Neuronal stem cell (in vitro differentiated cells): ENCODE measurements at regions not wholly inside any gene's neighbourhood (a gene's known extent, or its start where the extent isn't known, plus 50 kb on each side); places are given as distances from the start of the nearest gene placed in this dataset.

Experiments
- DNase-seq: peaks from one replicate; pipeline ENCODE4 v3.0.0-alpha.2; 2013; ENCODE audit warnings: low spot score
- H2AFZ ChIP-seq: one replicate; pipeline ENCODE4 v1.6.1; 2013; ENCODE audit warnings: mild to moderate bottlenecking, low read length, inconsistent platforms
- H2AK5ac ChIP-seq: 2 replicates; pipeline ENCODE4 v1.6.1; 2013; ENCODE audit warnings: low read depth, mild to moderate bottlenecking, inconsistent platforms, low read length, moderate library complexity, mixed read lengths
- H2BK120ac ChIP-seq: 2 replicates; pipeline ENCODE4 v1.6.1; 2013; ENCODE audit warnings: low read depth, mild to moderate bottlenecking, inconsistent platforms, low read length, moderate library complexity, mixed read lengths
- H2BK12ac ChIP-seq: one replicate; pipeline ENCODE4 v1.6.1; 2013; ENCODE audit warnings: low read length, inconsistent platforms
- H2BK15ac ChIP-seq: 2 replicates; pipeline ENCODE4 v1.6.1; 2013; ENCODE audit warnings: mild to moderate bottlenecking, low read length, inconsistent platforms, mixed read lengths
- H2BK5ac ChIP-seq: one replicate; pipeline ENCODE4 v1.6.1; 2013; ENCODE audit warnings: inconsistent platforms, mild to moderate bottlenecking, low read length, moderate library complexity
- H3K14ac ChIP-seq: one replicate; pipeline ENCODE4 v1.6.1; 2013; ENCODE audit warnings: low read length, inconsistent platforms
- H3K18ac ChIP-seq: 2 replicates; pipeline ENCODE4 v1.6.1; 2013; ENCODE audit warnings: low read length, inconsistent platforms
- H3K23ac ChIP-seq: 2 replicates; pipeline ENCODE4 v1.6.1; 2013; ENCODE audit warnings: low read depth, mild to moderate bottlenecking, mixed read lengths, low read length, inconsistent platforms; ENCODE audit not compliant: poor library complexity
- H3K27ac ChIP-seq: replicated peaks from 3 replicates; pipeline ENCODE4 v1.5.1; 2013; ENCODE audit warnings: low read length, inconsistent platforms
- H3K27me3 ChIP-seq, 3 experiments: 2 replicates each; pipeline ENCODE4 v1.6.1; 2013; ENCODE audit warnings: low read length in 3 of 3, mild to moderate bottlenecking in 2 of 3, inconsistent platforms in 1 of 3, low read depth in 1 of 3, mixed read lengths in 1 of 3, moderate library complexity in 1 of 3; ENCODE audit not compliant: control insufficient read depth in 3 of 3, insufficient read depth in 3 of 3
- H3K36me3 ChIP-seq, 2 donors: replicated peaks in 1 of 2; 2 replicates each; pipeline ENCODE4 v1.6.1; 2013; ENCODE audit warnings: low read length in 2 of 2; ENCODE audit not compliant: control insufficient read depth in 2 of 2, insufficient read depth in 2 of 2
- H3K4ac ChIP-seq: 2 replicates; pipeline ENCODE4 v1.6.1; 2013; ENCODE audit warnings: inconsistent platforms, mild to moderate bottlenecking, low read length, moderate library complexity
- H3K4me1 ChIP-seq, 2 donors: 1 replicate in 1 of 2; 2 replicates in 1 of 2; pipeline ENCODE4 v1.6.1; 2013; ENCODE audit warnings: low read length in 2 of 2, low read depth in 1 of 2; ENCODE audit not compliant: control insufficient read depth in 2 of 2, insufficient read depth in 1 of 2
- H3K4me2 ChIP-seq: one replicate; pipeline ENCODE4 v1.6.1; 2013; ENCODE audit warnings: mild to moderate bottlenecking, low read length, inconsistent platforms; ENCODE audit not compliant: insufficient read depth, poor library complexity, severe bottlenecking
- H3K4me3 ChIP-seq, 2 donors: 2 replicates each; pipeline ENCODE4 v1.5.1; 2013; ENCODE audit warnings: low read length in 2 of 2, mild to moderate bottlenecking in 2 of 2, inconsistent platforms in 1 of 2, moderate library complexity in 1 of 2
- H3K79me1 ChIP-seq: one replicate; pipeline ENCODE4 v1.6.1; 2013; ENCODE audit warnings: low read depth, mild to moderate bottlenecking, inconsistent platforms, low read length, moderate library complexity
- H3K9ac ChIP-seq: one replicate; pipeline ENCODE4 v1.6.1; 2013; ENCODE audit warnings: mild to moderate bottlenecking, low read depth, low read length, inconsistent platforms; ENCODE audit not compliant: poor library complexity
- H3K9me3 ChIP-seq, 2 donors: replicated peaks in 1 of 2; 2 replicates each; pipeline versions ENCODE3 to v1.6.1; 2013; ENCODE audit warnings: low read length in 2 of 2, mild to moderate bottlenecking in 2 of 2, inconsistent platforms in 1 of 2, low read depth in 1 of 2, mixed read lengths in 1 of 2, moderate library complexity in 1 of 2; ENCODE audit not compliant: control insufficient read depth in 2 of 2, insufficient read depth in 1 of 2
- H4K8ac ChIP-seq: one replicate; pipeline ENCODE4 v1.6.1; 2013; ENCODE audit warnings: low read depth, mild to moderate bottlenecking, inconsistent platforms, low read length, moderate library complexity
- H4K91ac ChIP-seq: one replicate; pipeline ENCODE4 v1.6.1; 2013; ENCODE audit warnings: low read length, low read depth, mild to moderate bottlenecking, inconsistent platforms; ENCODE audit not compliant: poor library complexity
- WGBS, 2 donors: extraction: QIAGEN DNeasy Blood & Tissue Kit; methylation state at CpG; one replicate each; pipeline ENCODE4 v1.1.7; 2013; ENCODE audit warnings: missing lambda C conversion rate in 2 of 2, mixed read lengths in 1 of 2; ENCODE audit not compliant: insufficient read length in 2 of 2, insufficient replicate concordance in 1 of 2; ENCODE audit errors: extremely low coverage in 2 of 2; 5-methylcytosine and 5-hydroxymethylcytosine counted together

DNA sequence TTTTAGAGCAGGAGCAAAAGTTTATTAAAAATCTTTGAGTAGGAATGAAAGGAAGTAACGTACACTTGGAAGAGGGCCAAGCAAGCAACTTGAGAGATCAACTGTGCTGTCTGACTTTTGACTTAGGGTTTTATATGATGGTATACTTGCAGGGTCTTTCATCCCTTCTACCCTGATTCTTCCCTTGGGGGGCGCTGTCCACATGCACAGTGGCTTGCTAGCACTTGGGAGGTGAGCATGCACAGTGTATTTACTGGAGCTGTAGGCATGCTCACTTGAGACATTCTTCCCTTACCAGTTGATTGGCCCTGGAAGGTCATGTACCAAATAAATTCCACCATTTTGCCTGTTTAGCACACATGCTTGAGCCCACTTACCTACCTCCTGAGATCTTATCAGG lies 1001.3 kb upstream of the ADGRL2 start:
- Histone ChIP-seq H3K4me2 (no peak overlapping the region), H4K91ac (no peak overlapping the region), H2BK15ac (no peak overlapping the region), H3K79me1 (no peaks in the 10 kb centered on the region), H3K36me3 (no peaks in the 10 kb centered on the region), H2BK120ac (no peak overlapping the region), H3K23ac (no peak overlapping the region), H3K4me3 (no peak overlapping the region), H2AFZ (no peak overlapping the region), H3K9me3 (peaks cover 0 to 4% of the 10 kb centered on the region in 2 donors), H3K4ac (no peak overlapping the region), H3K4me1 (no peaks in the 10 kb centered on the region), H3K18ac (no peak overlapping the region), H2AK5ac (no peak overlapping the region), H4K8ac (no peak overlapping the region), H2BK5ac (no peak overlapping the region), H3K27me3 (peaks cover 0 to 3% (median 0%) of the 10 kb centered on the region in 3 experiments), H2BK12ac (no peak overlapping the region), H3K9ac (no peak overlapping the region), H3K14ac (no peak overlapping the region), H3K27ac (no peak overlapping the region)
- DNase-seq, result no peak
- WGBS, 2 donors, result no CpG with 5 or more reads among the region's 2 CpGs

DNA sequence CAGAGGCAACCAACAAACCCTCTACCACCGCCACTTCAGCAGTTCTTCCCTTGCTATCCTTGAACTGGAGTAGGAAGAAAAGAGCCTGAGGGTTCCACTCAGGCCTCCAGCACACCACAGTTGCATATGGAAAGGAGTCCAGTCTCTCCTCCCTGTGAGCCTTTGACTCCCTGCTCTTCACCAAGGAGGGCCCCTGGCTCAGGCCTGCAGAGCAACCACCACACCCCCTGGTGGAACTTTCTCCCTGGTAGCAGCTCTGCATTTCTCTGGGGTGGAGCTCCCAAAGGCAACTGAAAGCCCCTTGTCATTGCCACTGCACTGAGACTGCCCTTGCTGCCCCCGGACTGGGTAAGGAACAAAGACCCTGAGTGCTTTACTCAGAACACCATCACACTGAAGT lies 1021.5 kb upstream of the ADGRL2 start:
- DNase-seq, result no peak
- Histone ChIP-seq H3K14ac (peak overlapping the region; percentile 38), H3K27me3 (no peaks in the 10 kb centered on the region), H2BK12ac (no peak overlapping the region), H2BK120ac (no peak overlapping the region), H3K4me3 (no peak overlapping the region), H4K8ac (no peak overlapping the region), H3K9ac (no peak overlapping the region), H3K4me2 (no peak overlapping the region), H3K36me3 (no peaks in the 10 kb centered on the region), H2BK15ac (no peak overlapping the region), H2AK5ac (no peak overlapping the region), H3K9me3 (peaks cover 0 to 8% of the 10 kb centered on the region in 2 donors), H2AFZ (peak overlapping the region; percentile 42), H3K18ac (no peak overlapping the region), H3K4ac (no peak overlapping the region), H2BK5ac (no peak overlapping the region), H3K79me1 (no peaks in the 10 kb centered on the region), H4K91ac (no peak overlapping the region), H3K4me1 (no peaks in the 10 kb centered on the region), H3K23ac (no peak overlapping the region), H3K27ac (no peak overlapping the region)
- WGBS, 2 donors, result no CpG with 5 or more reads among the region's 2 CpGs

DNA sequence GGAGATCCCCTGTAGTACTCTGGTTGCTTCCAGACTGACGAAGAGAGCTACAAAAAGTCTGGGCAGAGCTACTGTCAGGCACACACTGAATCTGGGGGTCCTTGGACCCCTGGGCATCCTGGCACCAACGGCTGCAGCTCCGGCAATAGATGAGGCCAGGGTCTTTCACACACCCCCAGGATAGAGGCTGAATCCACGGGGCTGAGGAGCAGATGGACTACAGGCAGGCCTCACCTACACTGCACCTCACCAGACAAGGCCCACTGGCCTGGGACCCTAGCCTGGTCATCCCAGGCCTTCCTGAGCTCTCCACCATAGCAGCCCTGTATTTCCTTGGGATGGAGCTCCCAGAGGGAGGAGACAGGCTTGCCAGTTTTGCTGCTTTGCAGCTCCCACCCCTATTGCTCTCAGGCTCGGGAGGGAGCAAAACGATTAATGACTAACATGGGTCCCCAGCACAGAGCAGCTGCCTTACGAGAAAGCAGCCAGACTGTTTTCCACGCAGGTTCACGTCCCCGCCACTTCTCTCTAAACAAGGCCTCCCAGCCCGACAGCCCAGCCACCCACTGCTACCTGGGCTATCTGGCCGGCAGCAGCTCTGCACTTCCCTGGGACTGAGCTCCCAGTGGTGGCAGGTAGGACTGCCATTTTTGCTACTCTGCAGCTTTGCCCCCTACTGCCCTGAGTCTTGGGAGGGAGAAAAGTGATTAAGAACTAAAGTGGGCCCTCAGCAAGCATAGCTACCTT lies 1022.5 kb upstream of the ADGRL2 start:
- Histone ChIP-seq H3K36me3 (no peaks in the 10 kb centered on the region), H2BK15ac (no peak overlapping the region), H2AK5ac (peak overlapping the region; percentile 1), H3K79me1 (no peaks in the 10 kb centered on the region), H3K4me1 (no peaks in the 10 kb centered on the region), H2AFZ (peak overlapping the region; percentile 25), H3K4me3 (no peak overlapping the region), H4K8ac (no peak overlapping the region), H3K27ac (no peak overlapping the region), H3K23ac (no peak overlapping the region), H3K4ac (no peak overlapping the region), H2BK12ac (no peak overlapping the region), H3K18ac (peak overlapping the region; percentile 33), H3K9ac (no peak overlapping the region), H2BK120ac (peak overlapping the region; percentile 26), H3K27me3 (no peaks in the 10 kb centered on the region), H3K4me2 (no peak overlapping the region), H2BK5ac (no peak overlapping the region), H3K14ac (peak overlapping the region; percentile 67), H4K91ac (no peak overlapping the region), H3K9me3 (peaks cover 0 to 2% of the 10 kb centered on the region in 2 donors)
- WGBS, 2 donors, result no CpG with 5 or more reads among the region's 12 CpGs
- DNase-seq, result no peak

DNA sequence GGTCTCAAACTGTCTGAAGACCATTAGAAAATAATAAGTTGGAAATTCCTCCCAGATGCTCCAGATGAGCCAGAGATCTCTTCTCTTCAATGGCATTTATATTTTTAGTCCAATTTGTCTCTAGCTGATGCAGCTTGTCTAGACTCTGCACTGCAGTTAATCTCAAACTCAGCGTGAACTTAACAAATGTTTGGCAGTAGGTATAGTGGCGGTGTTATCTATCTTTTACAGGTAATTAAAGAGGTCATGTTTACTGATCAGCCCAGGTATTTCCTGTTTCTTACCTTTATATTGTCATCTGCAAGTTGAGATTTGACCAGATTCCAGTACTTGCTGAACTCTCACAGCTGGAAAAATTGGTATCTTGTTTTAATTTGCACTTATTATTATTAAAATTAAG lies 1024.5 kb upstream of the ADGRL2 start:
- H3K23ac ChIP-seq, result no peak overlapping the region
- no peaks in the 10 kb centered on the region for H3K36me3 ChIP-seq
- H2BK120ac ChIP-seq, result no peak overlapping the region
- no peaks in the 10 kb centered on the region for H3K27me3 ChIP-seq
- H2BK12ac ChIP-seq, result no peak overlapping the region
- no peak overlapping the region for H2BK5ac ChIP-seq
- no peak overlapping the region for H3K27ac ChIP-seq
- H3K9me3 ChIP-seq, result peaks cover 0 to 2% of the 10 kb centered on the region in 2 donors
- H3K4me1 ChIP-seq, result no peaks in the 10 kb centered on the region
- no peak overlapping the region for H3K4ac ChIP-seq
- no peak overlapping the region for H2AFZ ChIP-seq
- H3K4me3 ChIP-seq, result no peak overlapping the region
- H2AK5ac ChIP-seq, result no peak overlapping the region
- no peak for DNase-seq
- H4K91ac ChIP-seq, result no peak overlapping the region
- no peak overlapping the region for H3K18ac ChIP-seq
- no peak overlapping the region for H3K14ac ChIP-seq
- H2BK15ac ChIP-seq, result no peak overlapping the region
- WGBS, 2 donors, result no CpG with 5 or more reads among the region's 2 CpGs
- no peak overlapping the region for H4K8ac ChIP-seq
- H3K4me2 ChIP-seq, result no peak overlapping the region
- no peak overlapping the region for H3K9ac ChIP-seq
- H3K79me1 ChIP-seq, result no peaks in the 10 kb centered on the region
